ENCODE measurements at regions not wholly inside any gene's neighbourhood (a gene's known extent, or its start where the extent isn't known, plus 50 kb on each side); places are given as distances from the start of the nearest gene placed in this dataset.

- DNase-seq (ENCODE audit: low read depth) = no peak
Observed at GRCh38 chr16:9270941-9271340, 179.5 kb downstream of the HAPSTR1 start.

GRCh38 chr16:9271841-9272240 lies 180.4 kb downstream of the HAPSTR1 start:
- no peaks in the 10 kb centered on the region for H3K9me3 ChIP-seq (ENCODE audit: control insufficient read depth, low read length)
- H3K4me3 ChIP-seq (ENCODE audit: low read length) = no peak overlapping the region
- no peaks in the 10 kb centered on the region for H3K36me3 ChIP-seq (ENCODE audit: control insufficient read depth, insufficient read depth, low read length, severe bottlenecking)
- H3K9ac ChIP-seq (ENCODE audit: low read length) = no peak overlapping the region
- DNase-seq (ENCODE audit: low read depth) = no peak
- peaks cover 13% of the 10 kb centered on the region for H3K27me3 ChIP-seq (replicated peaks; ENCODE audit: control insufficient read depth, insufficient read depth, low read length)
- H3K4me1 ChIP-seq (ENCODE audit: control insufficient read depth, insufficient read depth, low read length) = no peaks in the 10 kb centered on the region

More at GRCh38 chr16:9270941-9271340, 179.5 kb downstream of the HAPSTR1 start:
- H3K4me1 ChIP-seq (ENCODE audit: control insufficient read depth, insufficient read depth, low read length) = no peaks in the 10 kb centered on the region
- H3K4me3 ChIP-seq (ENCODE audit: low read length) = no peak overlapping the region
- no peaks in the 10 kb centered on the region for H3K36me3 ChIP-seq (ENCODE audit: control insufficient read depth, insufficient read depth, low read length, severe bottlenecking)
- peaks cover 11% of the 10 kb centered on the region for H3K27me3 ChIP-seq (replicated peaks; ENCODE audit: control insufficient read depth, insufficient read depth, low read length)
- H3K9ac ChIP-seq (ENCODE audit: low read length) = no peak overlapping the region
- peaks cover 6% of the 10 kb centered on the region for H3K9me3 ChIP-seq (ENCODE audit: control insufficient read depth, low read length)

GRCh38 chr16:9275377-9275776 lies 183.9 kb downstream of the HAPSTR1 start:
- H3K27me3 ChIP-seq (replicated peaks; ENCODE audit: control insufficient read depth, insufficient read depth, low read length) = peaks cover 11% of the 10 kb centered on the region
- H3K36me3 ChIP-seq (ENCODE audit: control insufficient read depth, insufficient read depth, low read length, severe bottlenecking) = no peaks in the 10 kb centered on the region
- no peak overlapping the region for H3K4me3 ChIP-seq (ENCODE audit: low read length)
- DNase-seq (ENCODE audit: low read depth) = no peak
- H3K9ac ChIP-seq (ENCODE audit: low read length) = no peak overlapping the region
- no peaks in the 10 kb centered on the region for H3K4me1 ChIP-seq (ENCODE audit: control insufficient read depth, insufficient read depth, low read length)
- H3K9me3 ChIP-seq (ENCODE audit: control insufficient read depth, low read length) = no peaks in the 10 kb centered on the region

- H3K4me1 ChIP-seq (ENCODE audit: control insufficient read depth, insufficient read depth, low read length) = no peaks in the 10 kb centered on the region
- DNase-seq (ENCODE audit: low read depth) = no peak
- no peaks in the 10 kb centered on the region for H3K36me3 ChIP-seq (ENCODE audit: control insufficient read depth, insufficient read depth, low read length, severe bottlenecking)
- no peak overlapping the region for H3K9ac ChIP-seq (ENCODE audit: low read length)
- H3K9me3 ChIP-seq (ENCODE audit: control insufficient read depth, low read length) = no peaks in the 10 kb centered on the region
- peaks cover 12% of the 10 kb centered on the region for H3K27me3 ChIP-seq (replicated peaks; ENCODE audit: control insufficient read depth, insufficient read depth, low read length)
- no peak overlapping the region for H3K4me3 ChIP-seq (ENCODE audit: low read length)
Observed at GRCh38 chr16:9275816-9276354, 184.4 kb downstream of the HAPSTR1 start.

- Histone ChIP-seq H3K4me3 (ENCODE audit: low read length) (no peak overlapping the region), H3K9me3 (ENCODE audit: control insufficient read depth, low read length) (no peaks in the 10 kb centered on the region), H3K4me1 (ENCODE audit: control insufficient read depth, insufficient read depth, low read length) (no peaks in the 10 kb centered on the region), H3K27me3 (replicated peaks; ENCODE audit: control insufficient read depth, insufficient read depth, low read length) (peaks cover 19% of the 10 kb centered on the region), H3K9ac (ENCODE audit: low read length) (no peak overlapping the region), H3K36me3 (ENCODE audit: control insufficient read depth, insufficient read depth, low read length, severe bottlenecking) (no peaks in the 10 kb centered on the region)
- no peak for DNase-seq (ENCODE audit: low read depth)
Observed at GRCh38 chr16:9279291-9280068, 188.0 kb downstream of the HAPSTR1 start.

GRCh38 chr16:9280069-9280466 lies 188.6 kb downstream of the HAPSTR1 start:
- Histone ChIP-seq H3K27me3 (replicated peaks; ENCODE audit: control insufficient read depth, insufficient read depth, low read length) (peaks cover 19% of the 10 kb centered on the region), H3K36me3 (ENCODE audit: control insufficient read depth, insufficient read depth, low read length, severe bottlenecking) (no peaks in the 10 kb centered on the region), H3K9ac (ENCODE audit: low read length) (no peak overlapping the region), H3K9me3 (ENCODE audit: control insufficient read depth, low read length) (no peaks in the 10 kb centered on the region), H3K4me3 (ENCODE audit: low read length) (no peak overlapping the region), H3K4me1 (ENCODE audit: control insufficient read depth, insufficient read depth, low read length) (no peaks in the 10 kb centered on the region)
- DNase-seq (ENCODE audit: low read depth) = no peak

GRCh38 chr16:9286930-9287329 lies 195.5 kb downstream of the HAPSTR1 start:
- H3K4me3 ChIP-seq (ENCODE audit: low read length) = no peak overlapping the region
- no peak overlapping the region for H3K9ac ChIP-seq (ENCODE audit: low read length)

GRCh38 chr16:9296271-9296590 lies 204.8 kb downstream of the HAPSTR1 start:
- no peak overlapping the region for H3K4me3 ChIP-seq (ENCODE audit: low read length)
- DNase-seq (ENCODE audit: low read depth) = no peak
- no peaks in the 10 kb centered on the region for H3K9me3 ChIP-seq (ENCODE audit: control insufficient read depth, low read length)
- H3K4me1 ChIP-seq (ENCODE audit: control insufficient read depth, insufficient read depth, low read length) = no peaks in the 10 kb centered on the region
- H3K36me3 ChIP-seq (ENCODE audit: control insufficient read depth, insufficient read depth, low read length, severe bottlenecking) = no peaks in the 10 kb centered on the region
- H3K9ac ChIP-seq (ENCODE audit: low read length) = no peak overlapping the region
- no peaks in the 10 kb centered on the region for H3K27me3 ChIP-seq (replicated peaks; ENCODE audit: control insufficient read depth, insufficient read depth, low read length)

More at GRCh38 chr16:9286930-9287329, 195.5 kb downstream of the HAPSTR1 start:
- DNase-seq (ENCODE audit: low read depth) = no peak
- Histone ChIP-seq H3K4me1 (ENCODE audit: control insufficient read depth, insufficient read depth, low read length) (no peaks in the 10 kb centered on the region), H3K36me3 (ENCODE audit: control insufficient read depth, insufficient read depth, low read length, severe bottlenecking) (no peaks in the 10 kb centered on the region), H3K9me3 (ENCODE audit: control insufficient read depth, low read length) (peaks cover 4% of the 10 kb centered on the region), H3K27me3 (replicated peaks; ENCODE audit: control insufficient read depth, insufficient read depth, low read length) (peaks cover 2% of the 10 kb centered on the region)

GRCh38 chr16:9297437-9298113 lies 206.1 kb downstream of the HAPSTR1 start:
- no peak for DNase-seq (ENCODE audit: low read depth)
- Histone ChIP-seq H3K27me3 (replicated peaks; ENCODE audit: control insufficient read depth, insufficient read depth, low read length) (no peaks in the 10 kb centered on the region), H3K9ac (ENCODE audit: low read length) (no peak overlapping the region), H3K4me3 (ENCODE audit: low read length) (no peak overlapping the region), H3K4me1 (ENCODE audit: control insufficient read depth, insufficient read depth, low read length) (no peaks in the 10 kb centered on the region), H3K36me3 (ENCODE audit: control insufficient read depth, insufficient read depth, low read length, severe bottlenecking) (no peaks in the 10 kb centered on the region), H3K9me3 (ENCODE audit: control insufficient read depth, low read length) (no peaks in the 10 kb centered on the region)

- Histone ChIP-seq H3K4me3 (ENCODE audit: low read length) (no peak overlapping the region), H3K4me1 (ENCODE audit: control insufficient read depth, insufficient read depth, low read length) (no peaks in the 10 kb centered on the region), H3K27me3 (replicated peaks; ENCODE audit: control insufficient read depth, insufficient read depth, low read length) (no peaks in the 10 kb centered on the region), H3K9me3 (ENCODE audit: control insufficient read depth, low read length) (no peaks in the 10 kb centered on the region), H3K9ac (ENCODE audit: low read length) (no peak overlapping the region), H3K36me3 (ENCODE audit: control insufficient read depth, insufficient read depth, low read length, severe bottlenecking) (no peaks in the 10 kb centered on the region)
- DNase-seq (ENCODE audit: low read depth) = no peak
Observed at GRCh38 chr16:9300252-9300651, 208.8 kb downstream of the HAPSTR1 start.

GRCh38 chr16:9302072-9302471 lies 210.6 kb downstream of the HAPSTR1 start:
- DNase-seq (ENCODE audit: low read depth) = no peak
- no peaks in the 10 kb centered on the region for H3K4me1 ChIP-seq (ENCODE audit: control insufficient read depth, insufficient read depth, low read length)
- no peak overlapping the region for H3K4me3 ChIP-seq (ENCODE audit: low read length)
- no peaks in the 10 kb centered on the region for H3K9me3 ChIP-seq (ENCODE audit: control insufficient read depth, low read length)
- H3K27me3 ChIP-seq (replicated peaks; ENCODE audit: control insufficient read depth, insufficient read depth, low read length) = no peaks in the 10 kb centered on the region
- H3K36me3 ChIP-seq (ENCODE audit: control insufficient read depth, insufficient read depth, low read length, severe bottlenecking) = no peaks in the 10 kb centered on the region
- H3K9ac ChIP-seq (ENCODE audit: low read length) = no peak overlapping the region

All from adipocyte (in vitro differentiated cells).